GM12865 (cell line): ENCODE measurements at regions not wholly inside any gene's neighbourhood (a gene's known extent, or its start where the extent isn't known, plus 50 kb on each side); places are given as distances from the start of the nearest gene placed in this dataset.

Experiments used
- DNase-seq: peaks from one replicate; pipeline ENCODE4 v3.0.0; 2010; ENCODE audit warnings: low read depth
- H3K4me3 ChIP-seq: 2 replicates; pipeline ENCODE4 v1.5.1; 2011; ENCODE audit warnings: mild to moderate bottlenecking, low read depth, low read length, control low read depth
- CTCF ChIP-seq: IDR thresholded peaks from 2 replicates; pipeline ENCODE4 v1.5.1; 2011; ENCODE audit warnings: low read length, control low read depth, low read depth, inconsistent platforms; ENCODE audit not compliant: insufficient read depth; ENCODE audit errors: missing control alignments

GRCh38 chr9:11349187-11349586, 736.4 kb upstream of the PTPRD start:
- no peak for DNase-seq
- no peak for TF ChIP-seq CTCF
- H3K4me3 ChIP-seq, result no peak overlapping the region

- no peak for DNase-seq
- TF ChIP-seq CTCF, result no peak
- H3K4me3 ChIP-seq, result no peak overlapping the region
Measured at GRCh38 chr9:11352612-11353011, 739.8 kb upstream of the PTPRD start.

- no peak for TF ChIP-seq CTCF
- DNase-seq, result no peak
- H3K4me3 ChIP-seq, result no peak overlapping the region
Measured at GRCh38 chr9:11356067-11356466, 743.3 kb upstream of the PTPRD start.

- no peak for TF ChIP-seq CTCF
- DNase-seq, result no peak
- H3K4me3 ChIP-seq, result no peak overlapping the region
Measured at GRCh38 chr9:11366585-11367129, 753.9 kb upstream of the PTPRD start.

- H3K4me3 ChIP-seq, result no peak overlapping the region
- no peak for DNase-seq
- TF ChIP-seq CTCF, result no peak
Measured at GRCh38 chr9:11374926-11375325, 762.1 kb upstream of the PTPRD start.

- DNase-seq, result no peak
- no peak for TF ChIP-seq CTCF
- H3K4me3 ChIP-seq, result no peak overlapping the region
Measured at GRCh38 chr9:11402621-11403020, 789.8 kb upstream of the PTPRD start.

- H3K4me3 ChIP-seq, result no peak overlapping the region
- TF ChIP-seq CTCF, result no peak
Measured at GRCh38 chr9:11414241-11414640, 801.4 kb upstream of the PTPRD start.

More at GRCh38 chr9:11414241-11414640, 801.4 kb upstream of the PTPRD start:
- no peak for DNase-seq
